Activated CD4-positive, alpha-beta T cell treated with anti-CD3 and anti-CD28 coated beads, Interleukin-2, amount 50 U/mL, for 24 hours (primary cell): ENCODE measurements at regions not wholly inside any gene's neighbourhood (a gene's known extent, or its start where the extent isn't known, plus 50 kb on each side); places are given as distances from the start of the nearest gene placed in this dataset.

Experiments
- DNase-seq, 2 donors: peaks; one replicate each; pipeline ENCODE4 v3.0.0-alpha.2; 2020; ENCODE audit warnings: low read depth in 1 of 2, low spot score in 1 of 2

DNA sequence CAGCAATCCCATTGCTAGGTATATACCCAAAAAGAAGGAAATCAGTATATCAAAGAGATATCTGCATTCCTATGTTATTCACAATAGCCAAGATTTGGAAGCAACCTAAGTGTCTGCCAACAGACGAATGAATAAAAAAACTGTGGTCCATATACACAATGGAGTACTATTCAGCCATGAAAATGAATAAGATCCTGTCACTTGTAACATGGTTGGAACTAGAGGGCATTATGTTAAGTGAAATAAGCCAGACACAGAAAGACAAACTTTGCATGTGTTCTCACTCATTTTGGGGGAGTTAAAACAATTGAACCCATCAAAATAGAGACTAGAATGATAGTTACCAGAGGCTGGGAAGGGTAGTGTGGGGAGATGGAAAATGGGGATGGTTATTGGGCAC lies 323.5 kb upstream of the NFE2L3 start:
- no peak for DNase-seq

DNA sequence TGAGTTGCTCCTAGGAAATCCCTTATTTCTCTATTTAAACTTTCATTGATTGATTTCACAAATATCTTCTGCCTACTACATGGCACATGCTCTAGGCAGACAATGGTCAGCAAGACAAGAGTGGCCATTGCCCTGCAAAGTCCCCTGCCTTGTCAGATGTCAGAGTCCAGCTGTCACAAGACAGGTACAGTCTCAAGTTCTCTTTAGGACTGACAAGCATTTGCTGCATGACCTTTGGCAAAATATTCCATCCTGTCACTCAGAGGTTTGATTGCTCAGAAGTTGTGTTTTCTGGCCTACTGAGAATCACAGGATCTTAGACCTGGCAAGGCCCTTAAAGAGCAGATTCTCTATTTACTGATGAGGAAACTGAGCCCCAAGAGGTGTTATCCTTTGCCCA lies 322.3 kb upstream of the NFE2L3 start:
- no peak for DNase-seq

DNA sequence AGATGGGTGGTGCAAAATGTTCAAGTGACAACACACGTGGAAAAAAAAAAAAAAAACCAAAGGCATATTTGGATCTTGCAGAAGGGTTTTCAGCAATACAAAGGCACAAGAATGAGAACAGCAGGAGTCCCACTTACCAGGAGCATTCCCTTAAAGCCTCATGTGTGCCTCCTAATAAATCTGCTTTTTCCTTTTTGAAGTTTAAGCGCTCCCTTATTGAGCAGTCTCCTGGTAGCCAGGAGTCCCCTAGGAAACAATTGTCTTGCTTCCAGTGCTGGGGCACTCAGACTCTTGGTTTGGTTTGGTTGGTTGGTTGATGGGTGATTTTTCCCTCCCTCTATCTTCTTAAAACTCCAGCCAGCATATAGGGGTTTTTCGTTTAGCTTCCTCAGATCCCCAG lies 321.8 kb upstream of the NFE2L3 start:
- no peak for DNase-seq

DNA sequence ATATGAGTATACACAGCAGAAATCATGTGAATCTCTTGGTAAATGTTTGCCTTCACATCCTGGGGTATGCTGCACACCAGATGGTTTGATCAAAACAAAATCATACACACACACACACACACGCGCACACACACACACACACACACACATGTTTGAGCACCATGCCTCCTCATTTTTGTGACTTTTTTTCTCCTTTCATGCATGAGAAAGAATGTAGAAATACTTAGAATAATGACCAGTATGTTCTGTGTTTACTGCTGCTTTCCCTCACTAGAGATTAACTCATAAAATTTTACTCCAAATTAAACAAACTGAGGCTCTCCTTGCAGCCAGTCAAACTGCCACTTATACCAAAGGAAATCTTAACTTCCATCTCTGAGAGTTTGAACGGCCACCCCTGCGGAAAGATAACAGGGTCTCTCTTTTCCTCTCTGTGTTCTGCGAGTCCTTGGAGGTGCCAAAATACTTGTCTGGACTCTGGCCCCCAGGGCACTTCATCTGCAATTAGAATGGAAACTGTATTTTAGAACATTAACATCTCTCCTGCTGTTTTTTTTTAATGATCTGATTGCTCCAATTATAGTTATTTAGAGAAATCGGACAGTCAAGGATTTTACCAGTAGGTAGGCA lies 320.8 kb upstream of the NFE2L3 start:
- no peak for DNase-seq

DNA sequence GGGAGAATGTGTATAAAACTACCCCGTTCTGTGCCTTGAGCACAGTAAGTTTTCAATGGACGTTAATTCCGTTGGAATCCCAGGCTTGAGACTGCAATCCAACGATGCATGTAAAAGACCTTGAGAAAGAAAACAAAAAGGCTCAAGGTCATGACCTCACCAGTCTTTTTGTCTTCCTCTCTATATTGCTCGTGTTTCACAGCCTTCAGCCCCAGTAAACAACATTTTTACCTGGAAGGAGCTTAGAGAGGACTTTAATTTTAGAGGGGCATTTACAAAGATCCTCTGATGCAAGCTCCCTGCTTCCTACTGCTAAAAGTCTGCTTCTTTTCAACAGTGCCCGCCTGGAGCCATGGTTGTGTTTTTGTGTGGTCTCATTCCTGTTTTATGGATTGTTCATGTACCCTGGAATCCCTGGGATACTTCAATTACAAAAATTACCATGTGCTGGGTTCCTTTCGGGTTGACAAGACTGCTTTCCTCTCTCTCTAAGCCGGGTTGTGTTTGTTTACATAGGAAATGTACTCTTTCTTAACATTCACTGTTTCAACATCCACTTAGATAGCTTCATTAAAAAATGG lies 320.1 kb upstream of the NFE2L3 start:
- no peak for DNase-seq

DNA sequence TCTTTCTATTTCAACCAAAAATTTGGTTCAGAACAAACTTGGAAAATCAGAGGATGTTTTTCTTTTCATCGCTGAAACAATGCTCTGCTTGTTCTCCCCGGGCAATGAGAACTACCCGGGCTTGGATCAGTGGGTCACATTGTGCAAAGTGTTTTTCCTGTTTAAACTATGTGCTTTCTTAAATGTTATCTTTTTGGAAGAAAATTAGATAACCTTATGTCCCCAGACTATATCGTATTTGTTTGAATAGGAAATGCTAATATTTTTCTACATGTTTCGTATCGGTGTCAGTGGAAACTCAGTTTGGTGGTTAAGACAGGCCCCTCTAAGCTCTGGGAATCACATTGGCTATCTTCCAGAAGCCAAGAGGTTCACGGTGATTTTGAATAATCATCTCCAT lies 319.5 kb upstream of the NFE2L3 start:
- DNase-seq = no peak

DNA sequence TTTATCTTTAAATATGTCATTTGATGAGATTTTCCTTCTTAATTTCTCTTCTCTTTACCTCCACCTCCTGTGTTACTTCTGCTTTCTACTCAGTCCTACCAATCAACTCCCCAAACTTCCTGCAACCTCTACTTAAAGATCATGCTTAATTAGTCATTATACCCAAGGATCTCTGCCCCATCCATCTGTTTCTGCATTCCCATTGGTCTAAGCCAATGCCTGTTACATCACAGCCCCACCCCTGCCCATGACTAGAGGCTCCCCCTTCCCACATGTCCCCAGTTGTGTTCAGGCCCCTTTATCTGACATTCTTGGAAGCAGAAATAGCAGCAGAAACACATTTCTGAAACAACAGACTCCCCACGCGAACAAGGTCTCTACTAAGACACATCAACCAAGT lies 319.1 kb upstream of the NFE2L3 start:
- no peak for DNase-seq

DNA sequence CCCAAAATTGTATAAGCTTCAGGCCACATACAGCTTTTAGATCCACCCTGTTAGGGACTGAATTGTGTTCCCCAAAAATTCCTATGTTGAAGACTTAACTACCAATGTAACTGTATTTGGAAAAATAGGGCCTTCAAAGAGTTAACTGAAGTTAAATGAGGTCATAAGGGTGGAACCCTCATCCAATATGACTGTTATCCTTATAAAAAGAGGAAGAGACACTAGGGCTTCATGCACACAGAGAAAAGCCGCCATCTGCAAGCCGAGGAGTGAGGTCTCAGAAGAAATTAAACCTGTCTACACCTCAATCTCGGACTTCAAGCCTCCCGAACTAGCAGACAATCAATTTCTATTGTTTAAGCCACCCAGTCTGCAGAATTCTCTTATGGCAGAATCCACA lies 317.9 kb upstream of the NFE2L3 start:
- no peak for DNase-seq

DNA sequence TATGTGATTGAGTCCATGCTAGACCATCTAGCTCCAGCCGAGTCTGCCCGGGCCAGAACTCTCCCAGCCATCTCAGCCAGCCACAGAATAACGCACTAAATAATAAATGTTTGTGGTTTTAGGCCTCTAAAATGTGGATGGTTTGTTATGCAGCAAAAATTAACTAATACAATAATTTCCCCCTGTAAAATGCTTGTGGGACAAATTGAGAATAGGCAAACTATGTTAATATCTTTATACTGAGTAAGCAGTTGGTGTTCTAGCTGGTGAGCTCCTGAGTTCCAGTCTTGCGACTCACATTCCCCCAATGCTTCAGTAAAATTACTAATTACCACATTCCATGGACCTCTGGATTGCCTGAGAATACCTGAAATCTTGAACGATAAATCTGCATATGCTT lies 316.8 kb upstream of the NFE2L3 start:
- DNase-seq = no peak

DNA sequence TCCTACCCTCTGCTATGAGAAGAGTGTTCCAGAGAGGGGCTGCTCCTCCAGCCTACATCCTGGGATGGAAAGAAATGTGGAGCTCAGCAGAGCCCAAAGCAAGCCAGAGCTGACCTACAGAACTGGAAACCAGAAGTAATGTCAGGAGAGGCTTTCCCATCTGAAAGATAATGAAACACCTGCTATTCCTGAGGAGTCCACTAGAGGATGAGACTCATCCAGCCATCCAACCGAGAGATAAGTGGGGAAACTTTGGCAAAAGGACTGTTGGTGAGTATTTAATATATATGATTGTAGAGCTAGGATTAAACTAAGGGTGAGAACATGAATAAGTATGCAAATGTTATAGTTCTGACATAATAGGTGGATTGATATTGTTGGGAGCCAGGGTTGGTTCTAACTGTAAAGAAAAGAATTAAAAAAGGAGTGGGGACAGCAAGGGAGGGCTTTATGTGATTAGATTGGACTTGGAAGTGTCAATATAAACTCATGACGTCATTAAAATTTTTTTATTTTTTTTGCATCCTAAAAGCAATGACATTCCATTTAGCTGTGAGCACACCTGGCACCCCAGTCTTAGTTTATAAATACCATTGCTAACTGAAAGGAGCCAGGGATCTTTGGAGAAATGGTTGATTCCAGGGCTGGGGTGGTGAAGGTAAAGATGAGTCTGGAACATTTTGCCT lies 312.8 kb upstream of the NFE2L3 start:
- DNase-seq = no peak

DNA sequence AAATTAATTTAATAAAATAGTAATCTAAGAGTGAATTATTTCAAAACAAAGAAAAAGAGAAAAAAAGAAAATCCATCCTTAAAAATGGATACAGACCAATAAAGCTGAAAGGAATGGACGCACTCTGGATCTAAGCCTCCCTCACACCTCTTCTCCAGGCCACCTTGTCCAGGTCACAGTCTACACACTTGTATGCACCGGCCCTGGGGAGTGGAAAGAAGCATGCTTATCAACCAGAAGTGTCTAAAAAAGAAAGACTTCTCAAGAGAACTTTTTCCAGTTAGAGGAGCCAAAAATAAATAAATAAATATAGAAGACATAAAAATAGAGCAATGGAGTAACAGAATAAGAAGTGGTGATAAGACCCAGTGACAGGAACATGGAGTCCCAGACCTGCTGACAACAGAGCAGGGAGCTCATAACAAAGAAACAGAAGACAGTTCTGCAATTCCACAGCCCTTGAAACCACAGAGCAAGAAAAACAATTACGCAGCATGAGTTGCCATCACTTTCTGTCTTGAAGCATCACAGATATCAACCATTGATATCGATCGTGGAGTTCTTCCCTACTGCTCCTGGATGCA lies 311.7 kb upstream of the NFE2L3 start:
- DNase-seq = no peak

DNA sequence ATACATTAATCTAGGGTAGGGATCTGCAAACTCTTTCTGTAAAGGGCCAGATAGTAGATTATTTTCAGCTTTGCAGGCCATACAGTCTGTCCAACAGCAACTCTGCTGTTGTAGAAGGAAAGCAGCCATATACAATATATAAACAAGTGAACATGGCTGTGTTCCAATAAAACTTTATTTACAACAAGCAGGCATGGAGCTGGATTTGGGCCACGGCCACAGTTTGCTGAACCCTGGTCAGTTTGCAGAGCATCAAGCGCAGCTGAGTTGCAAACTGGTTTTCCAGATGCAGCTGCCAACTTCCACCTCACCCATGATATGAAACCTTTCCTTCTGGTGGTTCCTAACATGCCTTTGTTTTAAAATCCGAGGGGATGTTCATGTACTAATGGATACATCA lies 310.4 kb upstream of the NFE2L3 start:
- no peak for DNase-seq

DNA sequence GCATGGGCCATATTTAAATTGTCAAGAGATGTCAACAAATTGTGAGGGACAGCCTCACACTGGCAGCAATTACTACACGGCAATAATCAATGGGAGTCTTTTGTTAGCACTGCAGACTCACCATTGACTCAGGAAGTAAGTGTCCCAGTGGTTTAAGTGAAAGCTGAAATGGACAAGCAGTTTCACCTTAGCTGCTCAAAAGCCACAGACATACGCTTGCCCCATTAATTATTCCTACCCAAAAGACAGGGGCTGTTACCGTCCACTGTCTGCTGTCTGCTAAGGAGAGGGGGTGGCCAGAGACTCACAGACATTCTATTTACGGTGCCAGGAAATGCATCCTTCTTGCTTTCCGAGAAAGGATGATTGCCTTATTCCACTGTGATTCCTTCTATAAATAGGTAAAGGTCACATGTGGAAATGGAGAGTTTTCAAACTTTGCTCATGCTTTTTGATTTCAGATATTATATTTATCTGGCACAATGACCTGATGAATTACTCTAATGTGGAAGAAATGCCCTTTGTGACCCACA lies 309.7 kb upstream of the NFE2L3 start:
- DNase-seq = no peak

DNA sequence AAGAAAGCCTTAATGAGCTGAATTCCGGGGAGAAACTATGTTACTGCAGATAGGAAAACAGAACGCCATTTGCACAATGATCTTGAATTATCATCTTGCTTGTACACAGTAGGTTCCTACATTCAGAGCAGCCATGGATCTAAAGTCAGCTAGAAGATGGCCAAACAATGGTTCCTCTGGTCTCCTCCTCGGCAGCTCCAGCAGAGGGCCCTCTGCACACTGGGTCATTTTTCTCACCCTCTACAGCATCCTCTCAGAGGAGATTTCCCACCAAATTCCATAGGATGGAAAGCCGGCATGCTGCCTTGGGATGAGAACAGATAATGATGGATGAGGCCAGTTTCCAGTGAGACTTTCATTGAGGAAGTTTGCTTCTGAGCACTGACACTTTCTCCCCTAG lies 308.5 kb upstream of the NFE2L3 start:
- DNase-seq = no peak

DNA sequence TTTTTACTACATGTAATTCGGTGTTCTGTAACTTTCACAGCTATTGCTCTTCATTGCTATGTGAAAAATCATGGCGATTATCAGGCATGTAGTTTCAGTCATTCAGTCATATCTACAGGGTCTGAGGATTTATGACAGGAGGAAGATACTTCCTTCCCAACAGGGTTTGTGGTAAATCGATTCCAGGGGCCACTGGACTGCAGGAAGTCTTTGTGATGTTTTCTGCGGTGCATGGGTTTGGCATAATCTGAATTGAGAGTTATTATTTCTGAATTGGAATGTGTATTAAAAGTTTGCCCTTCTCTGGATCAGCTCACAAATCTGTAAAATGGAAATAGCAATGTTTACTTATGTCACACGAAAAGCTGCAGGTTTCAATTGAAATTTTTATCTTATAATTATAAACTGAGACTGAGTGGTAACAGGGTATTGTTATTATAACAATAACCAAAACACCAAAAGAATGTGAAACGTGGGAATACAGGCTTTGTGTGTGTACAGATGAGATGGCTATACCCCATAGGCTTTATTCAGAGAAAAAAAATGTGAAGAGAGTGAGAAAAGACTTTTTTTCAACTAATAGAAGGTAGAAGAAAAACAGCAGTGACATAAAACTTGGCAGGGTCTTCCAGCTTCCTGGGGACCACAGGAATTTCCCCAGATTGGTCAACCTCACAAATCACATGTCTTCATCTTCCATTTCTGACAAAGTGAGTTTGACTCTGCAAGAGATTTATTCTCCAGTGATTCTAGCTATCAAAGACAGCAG lies 307.7 kb upstream of the NFE2L3 start:
- DNase-seq = no peak

DNA sequence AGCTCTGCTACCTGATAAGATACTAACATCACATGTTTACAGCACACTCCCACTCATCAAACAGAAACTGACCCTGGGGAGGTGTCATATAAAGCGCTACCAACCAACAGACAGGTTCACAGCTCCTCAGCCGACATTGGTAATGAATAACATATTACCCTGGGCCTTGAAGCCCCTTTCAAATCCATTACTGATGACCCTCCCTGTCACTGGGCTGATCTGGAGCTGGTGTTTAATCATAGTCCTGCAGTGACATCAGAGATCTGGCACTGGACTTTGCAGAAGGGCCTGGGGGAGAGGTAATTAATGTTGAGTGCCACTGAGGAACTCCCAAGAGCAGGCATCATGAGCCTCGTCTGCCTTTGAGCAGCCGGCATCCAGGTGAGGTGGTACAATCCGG lies 306.5 kb upstream of the NFE2L3 start:
- no peak for DNase-seq

DNA sequence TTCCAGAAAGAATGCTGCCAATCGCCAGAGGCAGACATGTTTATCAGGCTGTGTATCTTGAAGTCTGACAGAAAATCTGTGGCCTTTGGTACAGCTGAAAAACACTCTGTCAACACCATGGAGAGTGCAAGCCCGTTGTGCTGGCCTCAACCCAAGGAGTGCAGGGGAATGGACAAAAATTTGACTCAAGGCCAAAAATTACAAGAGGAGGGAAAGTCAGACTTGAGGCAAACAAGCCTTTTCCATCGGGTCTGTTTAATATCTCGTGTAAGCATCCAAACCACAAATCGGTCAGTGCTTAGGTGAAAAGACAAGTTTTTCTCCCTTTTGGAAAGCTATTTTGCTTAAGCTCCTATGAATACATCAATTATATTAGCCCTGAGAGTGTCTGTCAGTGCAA lies 305.3 kb upstream of the NFE2L3 start:
- no peak for DNase-seq

DNA sequence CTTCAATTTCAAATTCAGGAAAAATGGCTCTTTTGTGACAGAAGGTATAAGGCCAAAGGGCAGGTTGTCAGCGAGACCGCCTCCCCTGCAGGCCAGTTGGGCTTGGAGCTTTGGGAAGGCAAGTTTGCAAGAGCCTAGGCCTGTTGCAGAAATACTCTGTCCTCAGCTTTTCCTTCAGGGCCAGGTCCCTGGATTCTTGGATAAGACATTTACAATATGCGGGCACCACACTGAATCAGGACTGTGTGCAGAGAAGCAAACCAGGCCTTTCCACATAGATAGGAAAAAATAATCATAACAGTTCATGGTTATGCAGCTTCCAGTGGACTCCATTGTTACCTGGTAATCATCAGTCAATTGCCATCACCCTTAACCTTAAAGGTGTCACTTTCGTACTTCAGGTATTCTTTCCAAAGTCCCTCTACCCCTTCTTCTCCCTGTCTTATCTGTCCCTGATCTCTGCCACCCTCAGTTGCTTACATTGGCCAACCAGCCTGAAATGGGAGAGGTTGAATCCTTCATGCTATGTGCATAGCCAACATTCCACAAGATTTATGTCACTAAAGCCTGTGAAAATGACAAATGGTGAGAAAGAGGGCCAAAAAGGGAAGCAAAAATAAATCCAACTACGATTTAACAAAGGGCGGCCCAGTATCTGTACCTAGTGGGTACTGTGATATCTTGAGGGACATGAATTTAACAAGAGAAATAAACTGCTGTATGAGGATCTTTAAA lies 304.5 kb upstream of the NFE2L3 start:
- DNase-seq = no peak

DNA sequence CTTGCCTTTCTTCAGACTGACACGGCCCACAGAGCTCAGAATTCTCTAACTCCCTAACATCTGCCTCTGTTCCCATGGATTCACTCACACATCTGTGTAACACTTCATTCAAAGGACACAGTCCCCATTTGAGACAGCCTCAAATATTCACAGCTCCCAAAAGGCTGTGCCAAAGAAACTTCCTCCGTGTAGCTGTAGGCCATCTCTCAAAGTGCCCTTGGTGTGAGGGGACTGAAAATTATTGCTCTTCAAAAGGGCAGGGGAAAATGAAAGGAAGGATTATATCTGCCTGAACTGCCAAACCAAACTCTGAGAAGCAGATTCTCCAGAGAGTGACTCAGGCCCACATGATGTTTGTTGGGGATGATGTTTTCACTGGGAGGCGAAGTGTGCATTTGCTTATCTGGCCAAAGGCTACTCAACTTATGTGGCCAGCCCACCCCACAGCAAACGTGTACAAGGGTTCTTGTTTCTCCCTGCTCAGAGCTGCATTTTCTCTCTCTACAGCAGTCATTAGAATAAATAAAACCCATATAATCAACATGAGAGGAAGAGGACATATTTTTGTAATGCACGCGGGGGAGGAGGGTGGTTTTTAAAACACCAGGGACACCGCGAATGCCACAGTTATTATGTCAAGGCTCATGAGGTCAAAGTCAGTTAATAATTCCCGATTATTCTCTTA lies 302.4 kb upstream of the NFE2L3 start:
- no peak for DNase-seq

DNA sequence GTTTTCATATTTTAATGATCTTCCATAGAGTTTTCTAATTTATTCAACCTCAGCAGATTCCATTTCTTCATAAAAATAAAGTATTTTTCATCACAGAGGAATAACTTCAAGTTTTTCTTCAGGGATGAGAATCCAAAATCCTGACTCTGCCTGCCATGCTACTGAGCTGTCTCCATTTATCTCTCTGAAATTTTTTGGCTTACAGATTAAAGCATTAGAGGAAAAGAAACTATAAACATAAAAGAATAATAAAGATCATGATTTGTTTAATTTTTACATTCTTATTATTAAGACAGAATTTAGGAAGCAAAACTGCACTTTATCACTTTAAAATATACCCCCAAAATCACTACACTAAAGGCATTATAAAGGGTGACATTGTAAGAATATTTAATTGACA lies 301.8 kb upstream of the NFE2L3 start:
- DNase-seq = no peak
